ENCODE measurements at regions not wholly inside any gene's neighbourhood (a gene's known extent, or its start where the extent isn't known, plus 50 kb on each side); places are given as distances from the start of the nearest gene placed in this dataset.
A peak's percentile ranks its signal among the peaks of the same experiment; 100 is the strongest.
"Not testable (repeated sequence)": the region's sequence is repeated elsewhere in the genome, so short reads cannot be mapped to it uniquely, and the experiment has no call there.

DNA sequence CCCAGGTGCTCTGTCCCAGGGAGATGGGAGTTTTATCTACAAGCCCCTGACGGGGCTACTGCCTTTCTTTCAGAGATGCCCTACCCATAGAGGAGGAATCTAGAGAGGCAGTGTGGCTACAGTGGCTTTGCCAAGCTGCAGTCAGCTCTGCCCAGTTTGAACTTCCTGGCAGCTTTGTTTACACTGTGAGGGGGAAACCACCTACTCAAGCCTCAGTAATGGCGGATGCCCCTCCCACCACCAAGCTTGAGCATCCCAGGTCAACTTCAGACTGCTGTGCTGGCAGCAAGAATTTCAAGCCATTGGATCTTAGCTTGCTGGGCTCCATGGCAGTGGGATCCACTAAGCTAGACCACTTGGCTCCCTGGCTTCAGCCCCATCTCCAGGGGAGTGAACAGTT, 53.1 kb upstream of the TMEM252 start:
- DNase-seq, result not testable (repeated sequence)

DNA sequence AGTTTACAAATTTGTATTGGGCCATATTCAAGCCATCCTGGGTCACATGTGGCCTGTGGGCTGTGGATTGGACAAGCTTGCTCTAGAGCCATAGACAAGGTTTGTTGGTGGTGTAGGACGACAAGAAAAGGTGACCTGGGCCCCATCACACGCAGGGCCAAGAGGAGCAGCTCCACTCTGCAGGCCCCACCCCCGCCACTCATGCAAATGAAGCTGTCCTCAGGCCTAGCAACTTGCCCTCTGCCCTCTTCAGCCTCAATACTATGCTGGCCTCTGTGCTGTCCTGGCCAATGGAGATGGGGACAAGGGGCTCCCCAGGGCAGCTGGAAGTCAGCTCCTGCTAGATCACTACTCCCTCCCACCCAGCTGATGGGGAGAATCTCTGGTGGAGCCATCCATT, 55.2 kb upstream of the TMEM252 start:
- no peak for DNase-seq

DNA sequence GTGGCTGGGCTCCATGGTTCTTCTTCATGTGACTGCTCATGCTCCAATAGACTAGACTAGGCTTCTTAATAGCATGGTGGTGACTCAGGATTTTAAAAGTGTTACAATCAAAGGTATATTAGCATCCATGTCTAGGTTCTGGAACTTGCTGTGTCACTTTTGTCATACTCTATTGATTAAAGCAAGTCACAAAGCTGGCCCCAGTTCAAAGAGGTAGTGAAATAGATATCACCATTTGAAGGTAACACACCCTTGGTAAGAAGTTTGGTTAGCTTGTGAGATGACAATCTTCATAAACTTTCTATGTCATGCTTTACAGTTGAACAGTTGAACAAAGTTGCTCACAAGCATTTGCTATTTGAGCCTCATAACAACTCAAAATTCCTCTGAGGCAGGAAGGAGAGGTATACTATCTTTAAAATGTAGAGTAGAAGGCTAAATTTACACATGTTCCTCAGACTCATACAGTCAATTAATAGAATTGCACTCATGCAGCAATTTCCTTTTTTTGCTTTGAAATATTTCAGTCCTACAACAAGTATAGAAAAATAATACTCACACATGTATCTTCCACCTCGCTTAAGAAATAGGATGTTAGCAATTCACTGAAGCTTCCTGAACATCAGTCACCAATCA, 56.8 kb upstream of the TMEM252 start:
- no peak for DNase-seq

DNA sequence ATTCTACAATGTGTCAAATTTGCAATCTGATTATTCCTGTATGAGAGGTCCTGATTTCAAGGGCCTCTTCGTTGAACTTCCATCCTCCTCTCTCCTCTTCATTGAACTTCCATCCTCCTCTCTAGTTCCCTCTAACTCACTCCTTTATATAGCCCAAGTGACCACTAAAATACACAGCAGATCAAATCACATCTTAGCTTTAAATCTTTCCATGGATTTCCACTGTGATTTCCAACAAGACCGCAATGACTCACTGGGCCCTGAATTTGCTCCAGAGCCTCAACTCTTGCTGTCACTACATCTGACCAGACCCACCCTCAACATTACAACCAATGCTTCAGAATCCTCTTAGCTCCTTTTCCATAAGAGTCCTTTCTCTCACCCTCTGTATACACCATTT, 59.1 kb upstream of the TMEM252 start:
- no peak for DNase-seq

DNA sequence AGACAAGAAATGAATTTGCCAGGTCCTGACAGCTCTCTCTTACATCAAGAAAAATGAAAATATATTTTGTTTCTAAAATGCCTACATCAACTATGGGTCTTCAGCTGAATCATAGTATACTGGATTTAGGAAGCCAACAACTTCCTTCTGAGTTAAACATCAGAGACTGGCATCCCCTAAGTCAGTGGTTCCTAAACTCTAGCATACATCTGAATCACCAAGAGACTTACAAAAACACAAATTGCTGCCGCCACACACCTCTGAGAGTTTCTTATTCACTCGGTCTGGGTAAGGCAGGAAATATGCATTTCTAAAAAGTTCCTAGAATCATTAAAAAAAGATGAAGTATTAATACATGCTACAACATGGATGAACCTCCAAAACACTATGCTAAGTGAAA, 60.4 kb upstream of the TMEM252 start:
- no peak for DNase-seq

DNA sequence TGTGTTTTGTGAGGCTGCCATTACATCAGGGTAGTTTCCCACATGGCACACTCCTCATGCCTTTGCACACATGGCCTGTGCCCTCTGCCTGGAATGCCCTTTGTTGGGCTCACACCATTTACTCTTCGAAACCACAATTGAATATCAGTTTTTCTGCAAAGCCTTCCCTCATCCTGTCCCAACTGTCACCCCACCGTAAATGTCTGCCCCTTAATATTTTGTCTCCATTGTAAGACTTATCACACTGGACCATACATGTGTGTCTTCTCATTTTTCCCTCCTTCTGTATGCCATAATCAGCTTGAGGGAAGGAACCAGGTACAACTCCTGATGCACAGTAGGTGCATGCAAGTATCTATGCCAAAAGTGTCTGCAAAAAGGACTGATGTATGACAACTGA, 62.7 kb upstream of the TMEM252 start:
- no peak for DNase-seq

DNA sequence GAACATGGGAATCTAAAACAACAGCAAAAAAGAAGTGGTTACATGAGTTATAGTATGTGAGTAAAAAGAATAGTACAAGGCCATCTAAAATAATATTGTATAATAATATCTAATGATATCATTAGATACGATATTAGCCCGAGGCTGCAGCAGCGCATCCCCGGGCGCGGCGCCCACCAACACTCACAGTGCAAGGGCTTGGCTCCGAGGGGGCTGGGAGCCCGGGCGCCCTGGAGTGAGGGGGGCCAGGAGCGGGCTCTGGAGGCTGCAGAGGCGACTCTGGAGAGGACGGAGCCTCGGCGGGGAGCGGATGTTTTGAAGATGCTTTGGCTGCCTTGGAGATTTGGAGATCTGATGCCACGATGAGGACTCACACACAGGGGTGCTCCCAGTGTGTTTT, 68.1 kb upstream of the TMEM252 start:
- DNase-seq, result no peak

DNA sequence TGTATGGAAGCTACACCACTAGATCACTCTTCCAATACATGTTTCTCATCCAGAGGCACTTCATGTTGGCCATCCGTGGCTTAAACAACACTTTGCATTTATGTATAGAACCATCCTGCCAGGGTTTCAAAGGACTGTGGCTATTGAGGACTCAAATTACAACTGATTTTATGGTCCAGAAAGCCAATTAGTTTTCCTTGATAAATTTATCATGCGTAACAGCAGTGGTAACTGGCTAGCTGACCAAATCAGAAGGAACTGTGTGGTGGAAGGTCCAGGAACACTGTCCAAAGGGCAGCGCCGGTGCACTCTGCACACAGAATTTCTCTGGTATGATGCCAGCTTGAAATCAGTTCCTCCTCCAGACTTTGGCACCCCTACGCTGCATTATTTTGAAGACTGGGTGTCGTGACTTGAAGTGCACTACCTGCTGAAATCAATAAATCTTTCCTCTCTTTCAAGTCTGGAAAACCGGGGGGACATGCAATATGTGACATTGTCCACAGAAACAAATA, 69.3 kb upstream of the TMEM252 start:
- DNase-seq, result no peak

DNA sequence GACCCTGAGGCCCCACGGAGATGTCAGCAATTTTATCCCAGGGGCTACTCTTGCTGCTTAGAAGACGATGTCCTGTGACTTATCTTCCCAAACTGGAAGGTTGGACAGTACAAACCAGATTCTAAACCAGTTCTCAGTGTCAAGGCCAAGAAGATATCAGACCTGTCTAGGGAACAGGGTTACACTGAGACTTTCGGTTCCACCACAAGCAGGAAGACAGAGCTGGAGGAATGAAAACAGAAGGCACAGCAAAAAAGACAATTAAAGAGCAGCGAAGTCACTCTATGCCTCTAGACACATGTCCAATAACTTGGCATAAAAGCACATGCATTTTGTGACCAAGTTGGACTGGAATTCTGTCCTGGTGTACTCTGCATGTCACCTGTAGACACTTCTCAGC, 73.4 kb upstream of the TMEM252 start:
- DNase-seq, result no peak

DNA sequence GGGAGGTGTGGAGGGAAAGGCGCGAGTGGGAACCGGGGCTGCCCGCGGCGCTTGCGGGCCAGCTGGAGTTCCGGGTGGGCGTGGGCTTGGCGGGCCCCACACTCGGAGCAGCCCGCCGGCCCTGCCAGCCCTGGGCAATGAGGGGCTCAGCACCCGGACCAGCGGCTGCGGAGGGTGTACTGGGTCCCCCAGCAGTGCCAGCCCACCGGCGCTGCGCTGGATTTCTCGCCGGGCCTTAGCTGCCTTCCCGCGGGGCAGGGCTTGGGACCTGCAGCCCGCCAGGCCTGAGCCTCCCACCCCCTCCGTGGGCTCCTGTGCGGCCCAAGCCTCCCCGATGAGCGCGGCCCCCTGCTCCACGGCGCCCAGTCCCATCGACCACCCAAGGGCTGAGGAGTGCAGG, 76.3 kb upstream of the TMEM252 start:
- DNase-seq, result not testable (repeated sequence)

DNA sequence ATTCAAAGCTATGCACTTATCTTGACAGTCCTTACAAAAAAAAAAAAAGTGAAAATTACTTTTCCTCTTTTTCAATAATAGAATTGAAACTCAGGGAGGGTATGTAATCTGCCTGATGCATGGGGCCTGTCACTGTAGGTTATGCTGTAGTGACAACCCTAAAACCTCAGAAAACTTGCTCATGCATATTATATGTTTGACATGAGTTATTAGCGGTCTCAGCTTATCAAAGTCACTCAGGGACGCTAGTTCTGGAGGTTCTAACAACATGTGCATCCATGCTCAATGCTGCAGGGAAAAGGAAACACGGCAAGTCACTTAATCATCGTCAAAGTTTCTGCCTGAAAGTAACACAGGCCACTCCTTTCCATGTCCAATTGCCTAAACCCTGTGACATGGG, 78.4 kb upstream of the TMEM252 start:
- no peak for DNase-seq

DNA sequence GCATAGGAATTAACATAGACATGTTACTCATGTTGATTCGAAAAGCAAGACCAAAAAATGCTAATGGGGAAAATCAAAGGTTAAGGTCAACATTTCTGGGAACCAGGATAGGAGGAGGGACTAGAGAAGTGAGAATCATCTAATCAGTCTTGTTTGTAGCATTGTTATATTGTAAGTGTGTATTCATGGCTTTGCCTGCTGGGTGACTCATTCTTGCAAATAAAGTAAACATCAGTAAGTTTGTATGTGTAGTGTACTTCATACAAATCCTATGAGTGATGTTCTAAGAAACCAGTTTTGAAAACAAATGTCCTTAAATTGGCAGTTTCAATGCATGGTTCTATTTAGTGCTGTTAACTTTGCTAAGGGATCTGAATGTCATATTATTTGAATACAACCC, 79.0 kb upstream of the TMEM252 start:
- DNase-seq, result no peak

DNA sequence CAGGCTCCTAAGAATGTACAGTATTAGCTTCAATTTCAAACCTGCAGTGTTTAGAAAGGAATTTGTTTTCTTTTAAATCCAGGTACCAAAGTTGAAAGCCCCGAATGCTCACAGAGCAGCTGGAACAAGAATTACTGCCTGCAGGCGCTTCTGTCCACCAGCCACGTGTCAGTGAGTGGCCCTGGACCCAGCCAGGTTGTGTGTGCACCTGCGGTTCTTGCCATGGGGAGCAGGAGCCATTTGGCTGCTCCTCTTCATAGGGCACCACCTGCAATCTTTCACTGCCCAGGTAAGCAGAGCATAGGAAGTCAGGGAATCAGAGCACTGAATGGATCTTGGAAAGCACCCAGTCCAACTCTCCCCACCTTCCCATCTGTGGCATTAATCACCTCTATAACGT, 79.5 kb upstream of the PIP5K1B start:
- DNase-seq, result no peak

DNA sequence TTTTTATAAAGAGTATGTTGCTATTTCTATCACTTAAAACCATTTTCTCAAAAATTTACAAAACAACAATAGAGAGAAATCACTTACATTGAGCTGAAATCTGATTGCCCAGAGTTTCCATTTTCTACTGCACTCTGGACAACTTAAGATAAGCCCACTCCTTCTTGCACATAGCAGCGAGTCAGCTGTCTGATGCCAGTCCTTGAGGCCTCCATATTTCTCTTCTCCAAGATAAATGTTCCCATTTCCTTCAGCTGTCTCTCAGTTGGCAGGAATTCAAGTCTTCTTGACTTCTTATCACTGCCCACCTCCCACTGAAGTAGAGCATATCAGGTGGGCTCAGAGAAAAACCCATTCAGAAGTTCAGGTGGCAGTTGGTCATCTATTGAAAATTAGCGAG, 78.5 kb upstream of the PIP5K1B start:
- DNase-seq, result no peak

DNA sequence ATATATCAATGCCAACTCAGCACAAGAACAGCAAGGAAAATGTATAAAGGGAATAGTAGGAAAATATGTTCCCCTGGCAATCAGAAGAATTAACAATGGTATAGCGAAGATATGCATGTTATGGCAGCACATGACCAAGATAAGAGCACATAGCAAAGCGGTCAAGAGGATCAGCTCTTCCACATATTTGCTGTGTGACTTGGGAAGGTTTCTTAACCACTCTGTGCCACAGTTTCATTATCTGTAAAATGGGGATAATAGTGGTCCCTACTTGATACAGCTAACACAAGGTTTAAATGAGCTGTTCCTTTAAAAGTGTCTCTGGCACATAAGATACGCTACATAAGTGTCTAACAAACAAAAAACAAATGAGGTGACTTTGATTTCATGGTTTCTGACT, 77.9 kb upstream of the PIP5K1B start:
- DNase-seq, result no peak

DNA sequence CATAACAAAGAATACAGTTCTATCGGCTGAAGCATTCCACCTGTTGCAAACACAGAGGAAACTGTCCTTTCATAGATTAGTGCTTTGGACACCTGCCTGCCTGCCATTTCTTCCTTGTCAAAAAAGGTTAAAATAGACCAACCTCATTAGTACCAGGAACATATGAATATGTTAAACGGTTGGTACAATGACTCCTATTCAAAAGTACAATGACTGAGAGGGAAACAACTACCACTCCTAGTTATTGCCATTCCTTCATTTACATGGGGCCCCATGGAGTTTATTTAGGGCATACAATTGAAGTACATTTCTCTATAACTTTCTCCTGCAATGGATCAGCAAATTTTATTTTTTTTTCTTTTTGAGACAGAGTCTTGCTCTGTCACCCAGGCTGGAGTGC, 77.4 kb upstream of the PIP5K1B start:
- DNase-seq, result no peak

DNA sequence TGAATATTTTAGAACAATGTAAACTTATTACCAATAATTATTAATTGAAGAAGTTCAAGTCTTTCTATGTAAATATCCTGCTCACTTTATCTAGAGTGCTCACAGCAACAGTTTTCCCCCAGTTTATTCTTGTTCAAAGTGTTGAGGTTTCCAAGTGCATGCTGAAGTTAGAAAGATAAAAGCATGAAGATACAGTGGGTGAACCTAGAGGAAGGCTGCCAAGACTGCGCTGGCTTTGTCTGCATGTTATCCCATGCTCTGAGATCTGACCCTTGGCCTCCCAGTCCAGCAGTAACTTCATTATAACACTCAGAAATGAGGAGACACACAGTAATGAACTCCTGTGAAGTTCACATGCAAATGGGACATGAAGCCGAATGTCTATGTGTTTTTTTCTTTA, 76.0 kb upstream of the PIP5K1B start:
- DNase-seq, result no peak

DNA sequence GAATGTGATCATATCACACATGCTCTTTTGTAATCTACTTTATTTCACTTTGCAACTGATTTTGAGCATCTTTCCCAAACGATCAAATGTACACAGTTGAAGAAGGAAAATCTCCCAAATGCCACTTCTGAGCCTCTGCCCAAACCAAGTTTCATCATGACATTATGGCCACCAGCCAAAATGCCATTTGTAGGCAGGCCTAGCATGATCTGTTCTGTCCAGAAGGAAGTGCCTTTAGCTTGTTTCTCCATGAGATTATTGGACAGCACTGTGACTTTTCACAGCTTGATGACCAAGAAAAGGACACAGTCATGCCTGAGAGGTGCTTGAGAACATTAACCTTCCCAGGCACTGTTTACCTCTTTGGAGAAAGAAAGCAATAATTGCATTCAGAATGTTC, 73.2 kb upstream of the PIP5K1B start:
- DNase-seq, result no peak

DNA sequence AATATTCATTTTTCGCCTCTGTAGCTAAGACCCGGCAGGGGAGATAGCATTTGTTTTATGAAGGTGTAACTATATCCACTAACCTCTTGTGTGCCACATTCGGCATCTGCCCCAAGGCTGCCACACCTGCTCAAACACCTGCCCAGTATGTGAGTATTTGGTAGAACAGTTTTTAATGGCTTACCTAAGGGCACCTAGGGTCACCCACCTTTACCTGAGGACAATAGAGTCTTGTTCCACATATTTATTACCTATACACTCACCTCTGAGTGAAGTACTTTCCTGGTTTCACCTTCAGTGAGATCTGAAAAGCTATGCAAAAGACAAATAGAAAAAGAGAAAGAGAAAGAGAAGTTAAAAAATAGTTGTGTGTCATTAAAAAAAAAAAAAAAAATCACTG, 68.0 kb upstream of the PIP5K1B start:
- DNase-seq, result peak; percentile 73

DNA sequence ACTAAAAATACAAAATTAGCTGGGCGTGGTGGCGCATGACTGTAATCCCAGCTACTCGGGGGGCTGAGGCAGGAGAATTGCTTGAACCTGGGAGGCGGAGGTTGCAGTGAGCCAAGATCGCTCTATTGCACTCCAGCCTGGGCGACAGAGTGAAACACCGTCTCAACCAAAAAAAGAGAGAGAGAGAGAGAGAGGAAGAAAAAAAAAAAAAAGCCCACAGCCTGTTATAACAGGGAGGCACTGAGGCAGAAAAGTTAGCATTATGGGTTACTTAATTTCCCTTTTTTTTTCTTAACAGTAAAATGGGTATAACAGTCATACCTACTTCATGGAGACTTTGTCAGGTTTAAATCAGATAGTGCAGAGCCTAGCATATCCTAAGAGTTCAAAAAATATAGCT, 65.8 kb upstream of the PIP5K1B start:
- not testable (repeated sequence) for DNase-seq

DNA sequence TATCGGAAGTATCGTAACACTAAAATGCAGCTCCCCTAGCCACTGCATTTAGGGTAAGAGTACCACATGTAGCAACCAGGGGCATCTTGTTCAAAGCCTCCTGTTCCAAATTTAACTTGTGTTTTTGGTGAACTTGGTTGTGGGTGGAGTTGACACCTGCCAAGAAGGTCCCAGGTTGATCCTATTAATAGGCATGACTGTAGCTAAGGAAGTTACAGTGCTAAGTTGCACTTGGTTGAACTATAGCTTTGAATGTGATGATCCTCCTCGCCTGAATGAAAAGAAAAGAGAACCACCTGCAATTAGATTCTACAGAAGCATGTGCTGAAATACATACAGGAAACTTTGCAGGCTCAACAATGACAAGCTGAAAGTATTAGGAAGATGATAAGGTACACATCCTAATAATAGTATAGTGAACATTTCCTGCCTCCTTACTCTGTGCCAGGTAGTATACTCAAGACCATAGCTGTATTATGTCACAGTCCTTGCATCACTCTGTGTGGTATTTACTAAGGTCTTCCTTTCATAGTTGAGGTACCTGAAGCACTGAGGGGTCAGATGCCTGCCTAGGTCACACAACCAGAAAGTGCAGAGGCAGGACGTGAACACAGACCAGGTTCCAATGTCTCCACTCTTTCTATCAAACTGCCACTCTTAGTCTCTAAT, 64.5 kb upstream of the PIP5K1B start:
- no peak for DNase-seq

DNA sequence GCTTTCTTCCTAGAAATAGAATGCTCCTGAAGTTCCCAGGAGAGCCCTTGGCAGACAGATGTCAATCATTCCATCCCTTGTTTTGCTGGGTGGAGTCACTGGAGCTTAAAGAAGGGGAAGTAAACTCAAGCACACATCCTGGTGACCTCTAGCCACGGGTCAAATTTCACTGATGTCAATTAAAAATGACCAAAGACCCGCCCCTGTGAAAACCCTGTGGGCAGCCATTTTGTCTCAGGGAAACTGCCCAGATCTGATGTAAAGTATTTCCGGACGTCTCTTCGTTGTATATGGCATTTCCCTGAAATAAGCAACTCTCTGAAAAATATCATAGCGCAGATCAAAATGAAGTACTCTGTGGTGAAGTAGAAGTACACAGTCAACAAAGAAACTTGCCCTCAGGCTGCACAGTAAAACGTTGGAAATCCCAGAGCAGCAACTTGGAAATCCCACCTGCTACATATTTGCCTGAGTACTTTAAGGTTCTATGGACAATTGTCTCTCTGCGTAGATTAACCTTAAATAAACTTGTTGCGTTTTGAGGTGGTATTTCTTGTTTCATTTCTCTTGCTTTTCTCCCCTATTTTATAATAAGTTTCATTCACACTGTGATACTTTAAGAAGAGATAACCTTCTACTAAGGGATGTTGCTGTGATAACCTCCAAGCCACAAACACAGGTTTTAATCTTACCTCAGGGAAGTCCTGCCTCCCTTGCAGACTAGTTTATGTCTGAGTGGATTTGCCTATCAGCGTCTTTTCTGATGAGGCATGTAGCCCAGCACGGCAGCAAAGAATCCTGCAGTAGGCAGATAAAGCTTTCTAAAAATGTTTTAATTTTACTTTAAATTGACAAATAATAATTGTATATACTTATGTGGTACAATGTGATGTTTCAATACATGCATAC, 60.9 kb upstream of the PIP5K1B start:
- DNase-seq, result no peak

DNA sequence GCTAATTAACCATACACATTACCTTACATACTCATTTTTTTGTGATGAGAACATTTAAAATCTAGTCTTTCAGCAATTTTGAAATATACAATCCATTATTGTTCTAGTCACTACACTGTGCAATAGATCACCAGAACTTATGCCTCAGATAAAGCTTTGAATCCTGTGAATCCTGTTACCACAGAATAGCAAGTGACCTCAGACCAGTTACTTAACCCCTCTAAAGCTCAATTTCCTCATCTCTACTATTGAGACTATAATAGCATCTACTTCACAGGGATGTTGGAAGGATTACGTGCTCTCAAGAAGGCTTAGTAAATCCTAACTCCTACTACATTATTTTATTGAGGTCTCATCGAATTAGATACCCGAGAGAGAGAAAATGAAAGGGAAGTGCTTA, 60.2 kb upstream of the PIP5K1B start:
- DNase-seq, result no peak

DNA sequence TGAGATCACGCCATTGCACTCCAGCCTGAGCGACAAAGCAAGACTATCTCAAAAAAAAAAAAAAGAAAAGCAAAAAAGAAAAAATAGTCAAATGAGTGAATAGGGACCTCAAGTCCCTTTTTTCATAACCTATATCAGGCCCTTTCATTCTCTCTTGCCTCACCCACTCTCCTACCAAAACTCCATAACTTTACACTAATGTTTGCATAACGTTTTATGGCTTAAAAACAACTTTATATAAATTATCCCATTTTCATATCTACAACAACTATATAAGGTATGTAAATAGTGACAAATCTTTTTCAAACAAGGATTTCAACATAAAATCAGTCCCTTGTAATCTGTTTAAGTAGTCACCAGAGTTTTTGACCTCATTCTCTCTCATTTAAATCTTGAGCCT, 56.9 kb upstream of the PIP5K1B start:
- no peak for DNase-seq
